ENCODE measurements at regions not wholly inside any gene's neighbourhood (a gene's known extent, or its start where the extent isn't known, plus 50 kb on each side); places are given as distances from the start of the nearest gene placed in this dataset.
"Not testable (repeated sequence)": the region's sequence is repeated elsewhere in the genome, so short reads cannot be mapped to it uniquely, and the experiment has no call there.

DNA sequence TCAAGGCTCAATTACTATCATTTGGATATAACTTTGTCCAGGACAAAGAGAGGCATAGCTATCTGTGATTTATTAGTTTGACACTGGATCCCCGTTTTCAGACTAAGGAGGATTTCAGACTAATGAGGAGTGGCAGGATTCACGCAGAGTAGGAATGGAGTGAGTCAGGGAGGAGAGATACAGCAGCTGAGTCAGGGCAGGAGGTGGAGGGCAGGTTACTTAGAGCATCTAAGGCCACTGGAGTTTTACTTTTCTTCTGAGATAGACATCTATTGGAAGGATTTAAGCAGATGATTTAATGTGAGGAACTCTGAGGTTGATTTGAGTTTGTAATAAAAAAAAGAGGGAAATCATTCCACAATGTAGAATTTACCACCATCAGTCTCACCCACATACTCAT is 110.6 kb downstream of the RPIA start:
- H3K4me1 Mint-ChIP-seq, H3K27ac Mint-ChIP-seq, H3K36me3 Mint-ChIP-seq, H3K4me3 Mint-ChIP-seq, ATAC-seq, H3K9me3 Mint-ChIP-seq, POLR2A ChIA-PET, DNase-seq, H3K27me3 Mint-ChIP-seq: not testable (repeated sequence)

DNA sequence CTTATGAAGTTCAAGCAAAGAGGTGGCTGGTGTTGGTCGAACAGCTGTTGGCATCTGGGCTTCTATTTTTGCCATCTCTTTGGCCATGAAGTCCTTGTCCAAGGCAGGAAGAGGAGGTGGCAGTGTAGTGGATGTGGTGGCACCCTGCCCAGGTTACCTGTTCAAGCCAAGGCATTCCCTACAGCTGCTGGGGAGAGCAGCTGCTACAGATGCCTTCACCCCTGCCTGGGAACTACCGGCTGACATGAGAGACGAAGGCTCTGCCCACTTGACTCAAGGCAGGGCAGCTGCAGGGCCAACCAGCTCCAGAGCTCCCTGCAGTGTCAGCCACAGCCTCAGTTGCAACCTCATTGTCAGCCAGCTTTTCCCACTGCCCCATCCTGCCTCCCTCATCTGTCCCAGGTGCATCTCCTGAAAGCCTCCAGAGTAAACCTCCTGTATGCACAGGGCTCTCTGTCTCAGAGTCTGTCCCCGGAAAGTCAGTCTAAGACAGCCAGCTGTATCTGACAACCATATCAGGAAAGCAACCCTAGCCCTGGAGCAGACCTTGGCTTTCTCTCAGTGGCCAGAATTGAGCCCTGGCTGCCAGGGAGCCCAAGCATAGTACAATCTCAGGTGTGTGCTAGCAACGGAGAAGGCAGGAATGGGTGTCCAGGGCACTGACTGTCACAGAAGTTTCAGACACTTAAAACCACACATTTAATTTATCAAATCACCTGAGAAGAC is 115.9 kb downstream of the RPIA start:
- Mint-ChIP-seq H3K9me3 (peaks cover 0 to 3% (median 0%) of the 10 kb centered on the region in 9 donors), H3K27me3 (peaks cover 0 to 17% (median 6%) of the 10 kb centered on the region in 5 donors), H3K4me3 (no peak overlapping the region), H3K27ac (no peak overlapping the region), H3K4me1 (peaks cover 0 to 2% (median 0%) of the 10 kb centered on the region in 4 donors), H3K36me3 (no peaks in the 10 kb centered on the region)
- DNase-seq (no peak), ATAC-seq (no peak)
- POLR2A ChIA-PET, result no interaction called here

DNA sequence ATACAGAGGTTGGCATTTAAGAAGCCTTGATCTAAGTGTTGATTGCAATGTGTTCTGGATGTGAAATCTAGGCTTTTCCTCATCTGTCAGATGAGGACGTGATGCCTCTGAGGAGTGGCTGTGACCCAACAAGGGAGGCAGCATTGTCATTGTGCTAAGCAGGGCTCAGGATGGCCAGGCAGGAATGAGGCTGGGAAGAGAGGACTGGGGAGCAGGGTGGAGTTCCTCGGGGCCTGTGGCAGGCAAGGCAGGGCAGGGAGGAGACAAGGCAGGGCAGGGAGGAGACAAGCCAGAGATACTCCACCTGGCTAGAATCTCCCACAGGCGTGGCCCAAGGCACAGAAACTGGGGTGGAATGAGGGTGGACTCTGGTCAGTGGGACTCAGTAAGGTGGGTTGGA is 116.6 kb downstream of the RPIA start:
- ATAC-seq, result no peak
- DNase-seq, result no peak
- Mint-ChIP-seq H3K36me3 (no peaks in the 10 kb centered on the region), H3K27ac (peak overlapping the region in 2 of 10 donors; percentile 36 to 83), H3K27me3 (peaks cover 1 to 20% (median 6%) of the 10 kb centered on the region in 5 donors), H3K4me1 (peaks cover 0 to 2% (median 0%) of the 10 kb centered on the region in 4 donors), H3K4me3 (no peak overlapping the region), H3K9me3 (peaks cover 0 to 4% (median 0%) of the 10 kb centered on the region in 9 donors)
- POLR2A ChIA-PET, result no interaction called here

DNA sequence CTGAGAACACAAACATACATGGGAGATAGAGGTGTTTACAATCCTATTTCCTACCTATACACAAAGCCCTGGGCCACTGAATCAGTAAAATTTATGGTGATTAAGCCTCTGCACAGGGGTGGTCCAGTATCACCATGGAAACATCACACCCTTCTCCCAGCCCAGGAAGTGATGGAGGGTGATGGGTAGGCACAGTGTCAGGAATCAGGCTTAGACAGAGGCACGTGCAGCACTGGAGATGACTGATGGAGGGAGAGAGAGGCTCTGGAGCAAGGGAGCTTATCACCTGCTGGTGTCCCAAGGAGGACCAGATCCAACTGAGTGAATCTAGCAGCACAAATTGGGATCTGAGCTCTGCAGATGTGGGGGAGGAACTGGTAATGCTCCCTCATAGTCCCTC is 117.2 kb downstream of the RPIA start:
- Mint-ChIP-seq H3K27me3 (peaks cover 1 to 20% (median 6%) of the 10 kb centered on the region in 5 donors), H3K4me1 (peaks cover 0 to 2% (median 0%) of the 10 kb centered on the region in 4 donors), H3K27ac (peak overlapping the region in 1 of 10 donors; percentile 20), H3K36me3 (no peaks in the 10 kb centered on the region), H3K9me3 (peaks cover 0 to 9% (median 0%) of the 10 kb centered on the region in 9 donors), H3K4me3 (no peak overlapping the region)
- DNase-seq (no peak), ATAC-seq (no peak)
- POLR2A ChIA-PET, result no interaction called here

DNA sequence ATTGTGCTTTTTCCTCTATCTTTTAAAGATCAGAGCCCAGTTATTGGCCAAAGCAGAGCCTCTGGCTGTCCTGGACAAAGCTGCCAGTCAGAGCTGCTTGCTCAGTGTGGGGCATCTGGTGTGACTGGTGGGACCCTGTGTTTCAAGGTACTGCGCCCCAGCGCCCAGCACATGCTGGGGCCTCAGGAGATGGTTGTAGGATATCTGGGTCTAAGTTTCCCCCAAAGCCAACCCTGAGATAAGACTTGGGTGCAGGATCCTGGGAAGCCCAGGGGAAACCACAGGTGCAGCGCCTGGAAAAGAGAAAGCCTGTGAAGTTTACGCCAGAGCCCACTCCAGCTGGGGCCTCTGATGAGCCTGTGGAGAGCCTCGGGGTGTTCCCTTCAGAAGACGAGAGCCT is 117.7 kb downstream of the RPIA start:
- Mint-ChIP-seq H3K27ac (no peak overlapping the region), H3K9me3 (peaks cover 0 to 10% (median 0%) of the 10 kb centered on the region in 9 donors), H3K4me1 (peaks cover 0 to 2% (median 0%) of the 10 kb centered on the region in 4 donors), H3K27me3 (peaks cover 1 to 20% (median 6%) of the 10 kb centered on the region in 5 donors), H3K36me3 (no peaks in the 10 kb centered on the region), H3K4me3 (no peak overlapping the region)
- POLR2A ChIA-PET, result no interaction called here
- no peak for ATAC-seq
- DNase-seq, result no peak

DNA sequence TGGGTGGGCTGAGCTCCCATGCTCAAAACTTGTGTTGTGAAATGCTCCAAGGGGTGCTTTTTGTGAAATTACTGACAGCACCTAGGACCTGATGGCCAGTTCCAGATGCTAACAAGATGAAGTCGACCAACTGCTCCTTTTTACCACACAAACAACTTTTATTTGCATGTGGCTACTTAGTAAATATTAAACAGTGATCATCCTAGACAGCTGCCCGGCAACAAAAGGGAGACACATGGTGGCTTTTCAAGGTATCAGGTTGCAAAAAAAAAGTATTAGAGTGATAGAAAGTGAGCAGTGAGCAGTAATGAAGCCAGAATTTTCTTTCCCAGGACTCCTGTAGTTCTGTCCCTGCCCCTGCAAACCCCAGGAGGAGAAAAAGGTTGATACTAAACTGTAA is 118.5 kb downstream of the RPIA start:
- H3K27me3 Mint-ChIP-seq, result peaks cover 1 to 20% (median 6%) of the 10 kb centered on the region in 5 donors
- no peak overlapping the region for H3K27ac Mint-ChIP-seq
- no peak for ATAC-seq
- POLR2A ChIA-PET, result no interaction called here
- H3K4me3 Mint-ChIP-seq, result no peak overlapping the region
- peaks cover 0 to 18% (median 7%) of the 10 kb centered on the region in 9 donors for H3K9me3 Mint-ChIP-seq
- H3K36me3 Mint-ChIP-seq, result no peaks in the 10 kb centered on the region
- peaks cover 0 to 2% (median 0%) of the 10 kb centered on the region in 4 donors for H3K4me1 Mint-ChIP-seq
- DNase-seq, result no peak

DNA sequence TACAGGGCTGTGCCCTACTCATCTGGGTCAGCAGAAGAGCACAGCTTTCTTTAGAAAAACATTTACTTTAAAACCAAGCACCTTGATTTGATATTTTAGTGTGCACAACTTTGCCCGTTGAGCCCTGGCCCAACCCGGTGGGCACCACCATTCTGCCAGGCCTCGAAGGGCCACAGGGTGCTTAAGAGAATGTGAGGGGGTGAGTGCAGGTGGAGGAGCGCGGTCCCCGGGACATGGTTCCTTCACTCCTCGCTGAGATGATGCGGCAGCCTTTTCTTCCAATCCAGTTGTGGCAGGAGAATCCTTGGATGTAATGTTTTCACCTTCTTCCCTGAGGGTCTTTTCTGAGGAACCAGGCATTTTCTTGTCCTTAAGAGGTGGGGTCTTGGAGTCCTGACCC is 119.0 kb downstream of the RPIA start:
- Mint-ChIP-seq H3K4me1 (peaks cover 0 to 2% (median 0%) of the 10 kb centered on the region in 4 donors), H3K36me3 (peaks cover 0 to 5% (median 0%) of the 10 kb centered on the region in 3 donors), H3K27me3 (peaks cover 1 to 20% (median 6%) of the 10 kb centered on the region in 5 donors), H3K27ac (no peak overlapping the region), H3K9me3 (peaks cover 0 to 22% (median 11%) of the 10 kb centered on the region in 9 donors), H3K4me3 (no peak overlapping the region)
- DNase-seq (no peak), ATAC-seq (no peak)
- POLR2A ChIA-PET, result no interaction called here

DNA sequence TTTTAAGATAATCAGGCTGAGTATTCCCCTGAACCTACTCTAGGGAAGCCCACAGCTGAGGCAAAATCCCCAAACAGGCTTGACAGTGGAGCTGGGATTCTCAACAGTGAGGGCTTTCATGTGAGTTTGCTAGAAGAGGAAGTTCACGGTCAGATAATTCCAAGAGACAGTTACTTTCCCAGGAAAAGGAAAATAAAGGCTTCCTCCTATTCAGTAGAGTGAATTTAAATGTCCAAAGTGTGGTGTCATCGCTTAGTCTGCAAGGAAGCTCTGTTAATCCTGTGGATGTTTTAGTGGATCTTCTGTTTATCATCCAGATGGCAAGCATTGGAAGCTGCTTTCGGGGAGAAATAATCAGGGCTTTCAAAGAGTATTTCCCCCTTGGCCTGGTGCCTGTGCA is 119.8 kb downstream of the RPIA start:
- Mint-ChIP-seq H3K27me3 (peaks cover 1 to 20% (median 6%) of the 10 kb centered on the region in 5 donors), H3K27ac (no peak overlapping the region), H3K9me3 (peaks cover 0 to 30% (median 18%) of the 10 kb centered on the region in 9 donors), H3K4me1 (peaks cover 0 to 2% (median 0%) of the 10 kb centered on the region in 4 donors), H3K4me3 (no peak overlapping the region), H3K36me3 (peaks cover 0 to 10% (median 0%) of the 10 kb centered on the region in 3 donors)
- DNase-seq (no peak), ATAC-seq (no peak)
- POLR2A ChIA-PET, result interaction anchor here (0.6 kb wide), 1 partner anchor 13 kb away, joined by 8 read pairs; no protein-coding TSS in a partner anchor

DNA sequence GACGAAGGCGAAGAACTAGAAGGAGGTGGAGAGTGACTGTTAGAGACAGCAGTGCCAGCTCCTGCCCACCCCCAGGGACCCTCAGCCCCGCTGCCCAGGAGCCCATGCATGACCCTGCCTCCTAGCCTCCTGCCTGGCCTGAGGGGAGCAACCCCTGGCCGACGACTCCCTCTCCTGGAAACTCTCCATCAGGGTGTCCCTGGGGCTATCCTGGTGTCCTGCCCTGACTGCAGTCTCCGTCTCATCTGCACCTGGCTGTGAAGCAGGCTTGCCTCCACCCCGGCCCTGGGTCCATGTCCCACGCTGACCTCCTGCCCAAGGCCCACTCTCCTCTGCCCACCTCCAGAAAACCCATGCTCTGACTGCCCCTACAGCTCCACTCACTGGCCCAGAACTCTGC is 120.2 kb downstream of the RPIA start:
- Mint-ChIP-seq H3K36me3 (peaks cover 0 to 13% (median 0%) of the 10 kb centered on the region in 3 donors), H3K4me1 (peaks cover 0 to 2% (median 0%) of the 10 kb centered on the region in 4 donors), H3K9me3 (peaks cover 1 to 34% (median 22%) of the 10 kb centered on the region in 9 donors), H3K27me3 (peaks cover 1 to 20% (median 6%) of the 10 kb centered on the region in 5 donors), H3K4me3 (no peak overlapping the region), H3K27ac (peak overlapping the region in 1 of 10 donors; percentile 27)
- DNase-seq, result no peak
- ATAC-seq, result no peak
- POLR2A ChIA-PET, result interaction anchor here (0.6 kb wide), 1 partner anchor 12 kb away, joined by 8 read pairs; no protein-coding TSS in a partner anchor

DNA sequence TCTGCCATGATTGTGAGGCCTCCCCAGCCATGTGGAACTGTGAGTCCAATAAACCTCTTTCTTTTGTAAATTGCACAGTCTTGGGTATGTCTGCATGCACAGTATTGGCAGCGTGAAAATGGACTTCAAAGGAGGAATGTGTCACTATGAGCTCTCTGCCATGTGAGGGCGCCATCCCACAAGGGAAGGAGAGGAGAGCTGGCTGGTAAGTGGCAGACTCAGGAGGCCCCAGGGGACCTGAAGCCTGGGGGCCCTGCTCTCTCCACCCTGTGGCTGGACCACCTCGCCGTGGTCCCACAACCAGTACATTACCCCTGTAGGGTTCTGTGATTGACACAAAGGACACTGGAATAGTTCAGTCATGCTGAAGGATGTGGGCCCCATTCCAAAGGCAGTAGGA is 122.1 kb downstream of the RPIA start:
- H3K9me3 Mint-ChIP-seq, result peaks cover 2 to 38% (median 25%) of the 10 kb centered on the region in 9 donors
- no peak for ATAC-seq
- H3K27me3 Mint-ChIP-seq, result peaks cover 0 to 13% (median 1%) of the 10 kb centered on the region in 5 donors
- H3K36me3 Mint-ChIP-seq, result peaks cover 0 to 13% (median 0%) of the 10 kb centered on the region in 3 donors
- POLR2A ChIA-PET, result no interaction called here
- no peak overlapping the region for H3K27ac Mint-ChIP-seq
- H3K4me3 Mint-ChIP-seq, result no peak overlapping the region
- no peaks in the 10 kb centered on the region for H3K4me1 Mint-ChIP-seq
- no peak for DNase-seq

DNA sequence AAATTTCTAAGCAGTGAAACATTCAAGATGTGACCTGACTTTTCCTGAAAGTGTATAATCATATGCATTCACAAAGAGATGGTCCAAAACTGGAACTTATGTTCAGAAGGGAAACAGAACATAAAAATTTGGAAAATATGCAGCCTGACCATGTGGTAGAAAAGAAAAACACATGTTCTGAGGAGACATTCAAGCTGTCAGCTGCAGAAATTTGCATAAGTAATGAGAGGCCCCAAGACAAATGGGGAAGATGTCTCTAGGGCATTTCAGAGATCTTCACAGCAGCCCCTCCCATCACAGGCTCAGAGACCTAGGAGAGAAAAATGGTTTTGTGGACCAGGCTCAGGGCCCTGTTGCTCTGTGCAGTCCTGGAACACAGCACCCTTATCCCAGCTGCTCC is 123.8 kb downstream of the RPIA start:
- peaks cover 2 to 38% (median 25%) of the 10 kb centered on the region in 9 donors for H3K9me3 Mint-ChIP-seq
- H3K27me3 Mint-ChIP-seq, result peaks cover 0 to 13% (median 1%) of the 10 kb centered on the region in 5 donors
- H3K36me3 Mint-ChIP-seq, result peaks cover 0 to 13% (median 0%) of the 10 kb centered on the region in 3 donors
- POLR2A ChIA-PET, result no interaction called here
- no peak overlapping the region for H3K4me3 Mint-ChIP-seq
- no peaks in the 10 kb centered on the region for H3K4me1 Mint-ChIP-seq
- ATAC-seq (no peak), DNase-seq (no peak)
- no peak overlapping the region for H3K27ac Mint-ChIP-seq

DNA sequence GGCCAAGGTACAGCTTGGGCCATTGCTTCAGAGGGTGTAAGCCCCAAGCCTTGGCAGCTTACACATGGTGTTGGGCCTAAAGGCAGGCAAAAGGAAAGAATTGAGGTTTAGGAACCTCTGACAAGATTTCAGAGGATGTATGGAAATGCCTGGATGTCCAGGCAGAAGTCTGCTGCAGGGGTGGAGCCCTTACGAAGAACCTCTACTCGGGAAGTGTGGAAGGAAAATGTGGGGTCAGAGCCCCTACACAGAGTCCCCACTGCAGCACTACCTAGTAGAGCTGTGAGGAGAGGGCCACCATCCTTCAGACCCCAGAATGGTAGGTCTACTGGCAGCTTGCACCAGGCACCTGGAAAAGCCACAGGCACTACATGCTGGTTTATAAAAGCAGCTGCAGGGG is 124.2 kb downstream of the RPIA start:
- DNase-seq, result no peak
- peaks cover 0 to 13% (median 1%) of the 10 kb centered on the region in 5 donors for H3K27me3 Mint-ChIP-seq
- H3K4me1 Mint-ChIP-seq, result no peaks in the 10 kb centered on the region
- H3K9me3 Mint-ChIP-seq, result peaks cover 2 to 38% (median 25%) of the 10 kb centered on the region in 9 donors
- no peak for ATAC-seq
- POLR2A ChIA-PET, result no interaction called here
- H3K4me3 Mint-ChIP-seq, result no peak overlapping the region
- H3K36me3 Mint-ChIP-seq, result peaks cover 0 to 13% (median 0%) of the 10 kb centered on the region in 3 donors
- no peak overlapping the region for H3K27ac Mint-ChIP-seq

DNA sequence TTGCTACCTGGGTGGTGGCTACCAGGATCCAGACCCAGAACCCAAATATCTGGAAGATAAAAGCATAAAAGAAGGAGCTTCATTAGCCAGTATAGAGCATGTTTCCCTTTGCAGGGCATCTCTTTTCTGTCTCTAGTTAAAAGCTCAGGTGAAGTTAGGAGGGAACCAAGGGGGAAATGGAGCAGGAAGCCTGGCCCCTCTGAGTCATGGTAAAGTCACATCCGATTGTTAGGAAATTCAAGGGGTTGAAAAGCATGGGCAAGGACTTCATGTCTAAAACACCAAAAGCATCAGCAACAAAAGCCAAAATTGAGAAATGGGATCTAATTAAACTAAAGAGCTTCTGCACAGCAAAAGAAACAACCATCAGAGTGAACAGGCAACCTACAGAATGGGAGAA is 126.9 kb downstream of the RPIA start:
- Mint-ChIP-seq H3K9me3 (peaks cover 2 to 34% (median 23%) of the 10 kb centered on the region in 9 donors), H3K27ac (peak overlapping the region in 1 of 10 donors; percentile 21), H3K36me3 (peaks cover 0 to 13% (median 0%) of the 10 kb centered on the region in 3 donors), H3K4me1 (no peaks in the 10 kb centered on the region), H3K27me3 (peaks cover 0 to 6% (median 0%) of the 10 kb centered on the region in 5 donors), H3K4me3 (no peak overlapping the region)
- POLR2A ChIA-PET, result no interaction called here
- ATAC-seq (no peak), DNase-seq (no peak)

All from naive thymus-derived CD8-positive, alpha-beta T cell (primary cell).